ENCODE measurements at regions not wholly inside any gene's neighbourhood (a gene's known extent, or its start where the extent isn't known, plus 50 kb on each side); places are given as distances from the start of the nearest gene placed in this dataset.

GRCh38 chr17:59485946-59486345 lies 79.5 kb upstream of the DHX40 start:
- TF ChIP-seq CEBPB (IDR thresholded peaks at IDR 0.05) (no peak), CBX2 (IDR thresholded peaks at IDR 0.05; ENCODE audit: borderline replicate concordance, low read depth) (no peak), KDM1A (IDR thresholded peaks at IDR 0.05; ENCODE audit: low read depth) (no peak), SMC3 (IDR thresholded peaks at IDR 0.05) (no peak), RAD21 (conservative IDR thresholded peaks at IDR 0.05 in 1 of 2, IDR thresholded peaks at IDR 0.05 in 1 of 2) (no peak), ESRRA (IDR thresholded peaks at IDR 0.05; ENCODE audit: borderline replicate concordance, low read length) (no peak), FOSB (CRISPR knock-in tag; IDR thresholded peaks at IDR 0.05) (no peak), REST (IDR thresholded peaks at IDR 0.05) (no peak), JUN (IDR thresholded peaks at IDR 0.05) (no peak), RARB (CRISPR knock-in tag; IDR thresholded peaks at IDR 0.05) (no peak)
